ENCODE measurements at regions not wholly inside any gene's neighbourhood (a gene's known extent, or its start where the extent isn't known, plus 50 kb on each side); places are given as distances from the start of the nearest gene placed in this dataset.

GRCh38 chr21:31597683-31598082, 61.8 kb upstream of the SOD1 start:
- FAIRE-seq (no peak), DNase-seq (ENCODE audit: low read depth) (no peak)
- Mint-ChIP-seq H3K36me3 (ENCODE audit: low read depth, unreplicated experiment) (no peaks in the 10 kb centered on the region), H3K27ac (ENCODE audit: unreplicated experiment) (no peak overlapping the region), H3K27me3 (ENCODE audit: low read depth, unreplicated experiment) (peaks cover 8% of the 10 kb centered on the region), H3K9me3 (ENCODE audit: unreplicated experiment) (no peaks in the 10 kb centered on the region), H3K4me3 (ENCODE audit: unreplicated experiment) (no peak overlapping the region), H3K4me1 (ENCODE audit: low read depth, unreplicated experiment) (no peaks in the 10 kb centered on the region)
- H3K4me1 ChIP-seq (ENCODE audit: insufficient read depth, low read length): no peaks in the 10 kb centered on the region
- no peak overlapping the region for H2AFZ ChIP-seq (ENCODE audit: low read depth, low read length)
- H3K9ac ChIP-seq (ENCODE audit: low read length): no peak overlapping the region
- H3K27me3 ChIP-seq (ENCODE audit: insufficient read depth, low read length): peaks cover 2% of the 10 kb centered on the region
- no peak overlapping the region for H3K4me2 ChIP-seq (ENCODE audit: low read length)
- H3K79me2 ChIP-seq (ENCODE audit: insufficient read depth, low read length): no peaks in the 10 kb centered on the region
- no peak for TF ChIP-seq EZH2 (IDR thresholded peaks at IDR 0.05; ENCODE audit: insufficient read depth, low read length)
- TF ChIP-seq, protein P1, sequence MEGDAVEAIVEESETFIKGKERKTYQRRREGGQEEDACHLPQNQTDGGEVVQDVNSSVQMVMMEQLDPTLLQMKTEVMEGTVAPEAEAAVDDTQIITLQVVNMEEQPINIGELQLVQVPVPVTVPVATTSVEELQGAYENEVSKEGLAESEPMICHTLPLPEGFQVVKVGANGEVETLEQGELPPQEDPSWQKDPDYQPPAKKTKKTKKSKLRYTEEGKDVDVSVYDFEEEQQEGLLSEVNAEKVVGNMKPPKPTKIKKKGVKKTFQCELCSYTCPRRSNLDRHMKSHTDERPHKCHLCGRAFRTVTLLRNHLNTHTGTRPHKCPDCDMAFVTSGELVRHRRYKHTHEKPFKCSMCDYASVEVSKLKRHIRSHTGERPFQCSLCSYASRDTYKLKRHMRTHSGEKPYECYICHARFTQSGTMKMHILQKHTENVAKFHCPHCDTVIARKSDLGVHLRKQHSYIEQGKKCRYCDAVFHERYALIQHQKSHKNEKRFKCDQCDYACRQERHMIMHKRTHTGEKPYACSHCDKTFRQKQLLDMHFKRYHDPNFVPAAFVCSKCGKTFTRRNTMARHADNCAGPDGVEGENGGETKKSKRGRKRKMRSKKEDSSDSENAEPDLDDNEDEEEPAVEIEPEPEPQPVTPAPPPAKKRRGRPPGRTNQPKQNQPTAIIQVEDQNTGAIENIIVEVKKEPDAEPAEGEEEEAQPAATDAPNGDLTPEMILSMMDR (IDR thresholded peaks at IDR 0.05; ENCODE audit: insufficient read depth, low read depth, low read length): no peak
- H3K27ac ChIP-seq (ENCODE audit: low read depth, low read length): no peak overlapping the region
- no peaks in the 10 kb centered on the region for H4K20me1 ChIP-seq (ENCODE audit: insufficient read depth, low read length)
- no peaks in the 10 kb centered on the region for H3K9me3 ChIP-seq (ENCODE audit: insufficient read depth, low read depth, low read length)
- no peaks in the 10 kb centered on the region for H3K36me3 ChIP-seq (ENCODE audit: insufficient read depth, low read length)
- H3K4me3 ChIP-seq (ENCODE audit: insufficient read depth, low read depth, low read length): no peak overlapping the region

- Histone ChIP-seq H4K20me1 (ENCODE audit: insufficient read depth, low read length) (no peaks in the 10 kb centered on the region), H3K4me2 (ENCODE audit: low read length) (no peak overlapping the region), H3K79me2 (ENCODE audit: insufficient read depth, low read length) (no peaks in the 10 kb centered on the region), H3K36me3 (ENCODE audit: insufficient read depth, low read length) (no peaks in the 10 kb centered on the region), H3K4me3 (ENCODE audit: insufficient read depth, low read depth, low read length) (no peak overlapping the region), H3K27me3 (ENCODE audit: insufficient read depth, low read length) (peaks cover 2% of the 10 kb centered on the region), H3K9ac (ENCODE audit: low read length) (no peak overlapping the region), H3K27ac (ENCODE audit: low read depth, low read length) (no peak overlapping the region), H3K4me1 (ENCODE audit: insufficient read depth, low read length) (no peaks in the 10 kb centered on the region), H3K9me3 (ENCODE audit: insufficient read depth, low read depth, low read length) (no peaks in the 10 kb centered on the region), H2AFZ (ENCODE audit: low read depth, low read length) (no peak overlapping the region)
- TF ChIP-seq, protein P1 (IDR thresholded peaks at IDR 0.05; ENCODE audit: insufficient read depth, low read depth, low read length): no peak
- no peak for TF ChIP-seq EZH2 (IDR thresholded peaks at IDR 0.05; ENCODE audit: insufficient read depth, low read length)
- H3K4me3 Mint-ChIP-seq (ENCODE audit: unreplicated experiment): no peak overlapping the region
- FAIRE-seq (no peak), DNase-seq (ENCODE audit: low read depth) (no peak)
- H3K36me3 Mint-ChIP-seq (ENCODE audit: low read depth, unreplicated experiment): no peaks in the 10 kb centered on the region
- H3K27me3 Mint-ChIP-seq (ENCODE audit: low read depth, unreplicated experiment): peaks cover 8% of the 10 kb centered on the region
- no peaks in the 10 kb centered on the region for H3K9me3 Mint-ChIP-seq (ENCODE audit: unreplicated experiment)
- no peak overlapping the region for H3K27ac Mint-ChIP-seq (ENCODE audit: unreplicated experiment)
- no peaks in the 10 kb centered on the region for H3K4me1 Mint-ChIP-seq (ENCODE audit: low read depth, unreplicated experiment)
These were observed 63.4 kb upstream of the SOD1 start for GRCh38 chr21:31596055-31596454.

GRCh38 chr21:31594726-31595125, 64.8 kb upstream of the SOD1 start:
- no peak overlapping the region for H3K4me3 ChIP-seq (ENCODE audit: insufficient read depth, low read depth, low read length)
- no peaks in the 10 kb centered on the region for H3K4me1 ChIP-seq (ENCODE audit: insufficient read depth, low read length)
- no peak overlapping the region for H3K27ac ChIP-seq (ENCODE audit: low read depth, low read length)
- no peaks in the 10 kb centered on the region for H3K9me3 ChIP-seq (ENCODE audit: insufficient read depth, low read depth, low read length)
- H3K36me3 Mint-ChIP-seq (ENCODE audit: low read depth, unreplicated experiment): no peaks in the 10 kb centered on the region
- H3K27me3 Mint-ChIP-seq (ENCODE audit: low read depth, unreplicated experiment): peaks cover 6% of the 10 kb centered on the region
- H3K27me3 ChIP-seq (ENCODE audit: insufficient read depth, low read length): peaks cover 2% of the 10 kb centered on the region
- TF ChIP-seq EZH2 (IDR thresholded peaks at IDR 0.05; ENCODE audit: insufficient read depth, low read length): no peak
- TF ChIP-seq, protein P1 (IDR thresholded peaks at IDR 0.05; ENCODE audit: insufficient read depth, low read depth, low read length): no peak
- H3K4me1 Mint-ChIP-seq (ENCODE audit: low read depth, unreplicated experiment): no peaks in the 10 kb centered on the region
- no peaks in the 10 kb centered on the region for H3K9me3 Mint-ChIP-seq (ENCODE audit: unreplicated experiment)
- no peak overlapping the region for H3K4me3 Mint-ChIP-seq (ENCODE audit: unreplicated experiment)
- no peak overlapping the region for H3K27ac Mint-ChIP-seq (ENCODE audit: unreplicated experiment)
- no peaks in the 10 kb centered on the region for H3K36me3 ChIP-seq (ENCODE audit: insufficient read depth, low read length)
- no peak overlapping the region for H2AFZ ChIP-seq (ENCODE audit: low read depth, low read length)
- H4K20me1 ChIP-seq (ENCODE audit: insufficient read depth, low read length): no peaks in the 10 kb centered on the region
- DNase-seq (ENCODE audit: low read depth) (no peak), FAIRE-seq (no peak)
- no peak overlapping the region for H3K4me2 ChIP-seq (ENCODE audit: low read length)
- no peaks in the 10 kb centered on the region for H3K79me2 ChIP-seq (ENCODE audit: insufficient read depth, low read length)
- H3K9ac ChIP-seq (ENCODE audit: low read length): no peak overlapping the region

Measured in astrocyte (in vitro differentiated cells and primary cell).